IMR-90 (cell line): ENCODE measurements at regions not wholly inside any gene's neighbourhood (a gene's known extent, or its start where the extent isn't known, plus 50 kb on each side); places are given as distances from the start of the nearest gene placed in this dataset.

Experiments used
- ATAC-seq: fragments of 200-7000 bp; cut with Tn5 transposase; 2 replicates; pipeline ENCODE4 v1.9.1; 2020; ENCODE audit warnings: low read depth, mild to moderate bottlenecking, moderate library complexity
- BruUV-seq: library from RNA; stranded (reverse); fragments of 400-500 nt; replicated peaks from 2 replicates; lab custom pipeline; 2021; lab: Mats Ljungman, UMichigan
- CTCF ChIA-PET: fragments of 300-600 bp; formaldehyde crosslinking; extraction: SDS; loops from one replicate; lab custom pipeline; 2021; ENCODE audit warnings: antibody characterized with exemption; lab: Yijun Ruan, JAX
- POLR2A ChIA-PET: fragments of 300-600 bp; sonication (Branson Sonifier 250); formaldehyde crosslinking; loops from one replicate; lab custom pipeline; 2022; ENCODE audit warnings: antibody characterized with exemption; ENCODE audit not compliant: unreplicated experiment; lab: Charles Lee
- DNase-seq: peaks from one replicate; pipeline ENCODE4 v3.0.0; 2013
- H2AFZ ChIP-seq: replicated peaks from 2 replicates; pipeline ENCODE3; 2013; ENCODE audit warnings: low read length, mild to moderate bottlenecking; ENCODE audit not compliant: poor library complexity
- H2AK5ac ChIP-seq: 2 replicates; pipeline ENCODE4 v1.6.1; 2013; ENCODE audit warnings: low read depth, low read length, inconsistent platforms
- H2AK9ac ChIP-seq: replicated peaks from 2 replicates; pipeline ENCODE3; 2013; ENCODE audit warnings: mild to moderate bottlenecking, low read depth, low read length, moderate library complexity; ENCODE audit not compliant: poor library complexity
- H2BK120ac ChIP-seq: 2 replicates; pipeline ENCODE4 v1.6.1; 2013; ENCODE audit warnings: low read depth, low read length, inconsistent platforms
- H2BK15ac ChIP-seq: 3 replicates; pipeline ENCODE4 v1.6.1; 2013; ENCODE audit warnings: low read depth, low read length, inconsistent platforms
- H2BK20ac ChIP-seq: 2 replicates; pipeline ENCODE4 v1.6.1; 2013; ENCODE audit warnings: low read depth, mild to moderate bottlenecking, inconsistent platforms, low read length, moderate library complexity
- H2BK5ac ChIP-seq: 2 replicates; pipeline ENCODE4 v1.6.1; 2013; ENCODE audit warnings: mild to moderate bottlenecking, low read depth, low read length, inconsistent platforms; ENCODE audit not compliant: poor library complexity, severe bottlenecking
- H3K14ac ChIP-seq: replicated peaks from 2 replicates; pipeline ENCODE4 v1.6.1; 2013; ENCODE audit warnings: low read depth, low read length, inconsistent platforms
- H3K18ac ChIP-seq: 2 replicates; pipeline ENCODE4 v1.6.1; 2013; ENCODE audit warnings: low read depth, low read length, control low read depth
- H3K23ac ChIP-seq: 2 replicates; pipeline ENCODE4 v1.6.1; 2013; ENCODE audit warnings: low read depth, low read length, inconsistent platforms
- H3K27ac ChIP-seq: 2 replicates; pipeline ENCODE4 v1.5.1; 2013; ENCODE audit warnings: mild to moderate bottlenecking, control low read depth, low read length; ENCODE audit not compliant: insufficient read depth
- H3K27me3 ChIP-seq: 2 replicates; pipeline ENCODE4 v1.6.1; 2013; ENCODE audit warnings: low read length; ENCODE audit not compliant: control insufficient read depth, insufficient read depth
- H3K36me3 ChIP-seq: 2 replicates; pipeline ENCODE4 v1.6.1; 2013; ENCODE audit warnings: low read length, mixed read lengths; ENCODE audit not compliant: control insufficient read depth, insufficient read depth
- H3K4ac ChIP-seq: 2 replicates; pipeline ENCODE4 v1.6.1; 2013; ENCODE audit warnings: low read depth, low read length, inconsistent platforms
- H3K4me1 ChIP-seq: 2 replicates; pipeline ENCODE4 v1.6.1; 2013; ENCODE audit warnings: low read length, mixed read lengths; ENCODE audit not compliant: control insufficient read depth, insufficient read depth
- H3K4me2 ChIP-seq: 2 replicates; pipeline ENCODE4 v1.6.1; 2013; ENCODE audit warnings: low read depth, mild to moderate bottlenecking, control low read depth, low read length, moderate library complexity
- H3K4me3 ChIP-seq: 2 replicates; pipeline ENCODE4 v1.5.1; 2013; ENCODE audit warnings: low read depth, mild to moderate bottlenecking, control low read depth, low read length, moderate library complexity; ENCODE audit not compliant: insufficient read depth
- H3K56ac ChIP-seq: 2 replicates; pipeline ENCODE4 v1.6.1; 2013; ENCODE audit warnings: low read length, inconsistent platforms; ENCODE audit not compliant: insufficient read depth; ENCODE audit errors: extremely low read depth
- H3K79me1 ChIP-seq, 2 experiments: 2 replicates each; pipeline ENCODE4 v1.6.1; 2013; ENCODE audit warnings: low read length in 2 of 2, inconsistent platforms in 1 of 2, low read depth in 1 of 2
- H3K9ac ChIP-seq: 2 replicates; pipeline ENCODE4 v1.6.1; 2013; ENCODE audit warnings: low read depth, low read length, control low read depth
- H3K9me1 ChIP-seq: 2 replicates; pipeline ENCODE4 v1.6.1; 2013; ENCODE audit warnings: low read length, inconsistent platforms; ENCODE audit not compliant: insufficient read depth
- H3K9me3 ChIP-seq: 2 replicates; pipeline ENCODE4 v1.6.1; 2013; ENCODE audit warnings: low read length; ENCODE audit not compliant: control insufficient read depth, insufficient read depth
- H4K20me1 ChIP-seq: 2 replicates; pipeline ENCODE4 v1.6.1; 2013; ENCODE audit warnings: low read length, inconsistent platforms; ENCODE audit not compliant: insufficient read depth
- H4K5ac ChIP-seq: 2 replicates; pipeline ENCODE4 v1.6.1; 2013; ENCODE audit warnings: mild to moderate bottlenecking, low read depth, low read length, control low read depth
- H4K8ac ChIP-seq, 2 experiments: 2 replicates each; pipeline ENCODE4 v1.6.1; 2013; ENCODE audit warnings: low read depth in 2 of 2, low read length in 2 of 2, control low read depth in 1 of 2, inconsistent platforms in 1 of 2
- H4K91ac ChIP-seq: 2 replicates; pipeline ENCODE4 v1.6.1; 2013; ENCODE audit warnings: low read depth, low read length, inconsistent platforms; ENCODE audit not compliant: insufficient read depth
- BHLHE40 ChIP-seq: fragments of 150-350 bp; IDR thresholded peaks from 2 replicates; pipeline ENCODE4 v1.6.1; 2016; ENCODE audit warnings: mild to moderate bottlenecking, low read depth, low read length
- CEBPB ChIP-seq: IDR thresholded peaks from 2 replicates; pipeline ENCODE4 v1.6.1; 2012; ENCODE audit warnings: low read depth, low read length, improper control_type of control experiment
- CHD1 ChIP-seq: IDR thresholded peaks from 2 replicates; pipeline ENCODE4 v1.6.1; 2012; ENCODE audit warnings: low read depth, low read length, improper control_type of control experiment
- FOS ChIP-seq: fragments of 150-350 bp; IDR thresholded peaks from 2 replicates; pipeline ENCODE4 v1.6.1; 2016; ENCODE audit warnings: low read depth, low read length
- MAFK ChIP-seq: IDR thresholded peaks from 2 replicates; pipeline ENCODE4 v1.6.1; 2012; ENCODE audit warnings: low read depth, low read length, improper control_type of control experiment
- MAZ ChIP-seq: IDR thresholded peaks from 2 replicates; pipeline ENCODE4 v1.6.1; 2012; ENCODE audit warnings: low read depth, mild to moderate bottlenecking, low read length, improper control_type of control experiment, moderate library complexity, borderline replicate concordance
- MXI1 ChIP-seq: IDR thresholded peaks from 2 replicates; pipeline ENCODE4 v1.6.1; 2012; ENCODE audit warnings: low read depth, mild to moderate bottlenecking, low read length, moderate library complexity, borderline replicate concordance
- NFE2L2 ChIP-seq: fragments of 150-350 bp; IDR thresholded peaks from 2 replicates; pipeline ENCODE4 v1.6.1; 2016; ENCODE audit warnings: low read depth, mild to moderate bottlenecking, low read length
- POLR2A ChIP-seq: IDR thresholded peaks from 2 replicates; pipeline ENCODE4 v1.6.1; 2012; ENCODE audit warnings: mild to moderate bottlenecking, low read depth, low read length
- RAD21 ChIP-seq: IDR thresholded peaks from 2 replicates; pipeline ENCODE4 v1.6.1; 2012; ENCODE audit warnings: low read length, improper control_type of control experiment
- RCOR1 ChIP-seq: IDR thresholded peaks from 2 replicates; pipeline ENCODE4 v1.6.1; 2012; ENCODE audit warnings: mild to moderate bottlenecking, low read length, improper control_type of control experiment; ENCODE audit not compliant: insufficient replicate concordance
- RFX5 ChIP-seq: IDR thresholded peaks from 2 replicates; pipeline ENCODE4 v1.8.0; 2012; ENCODE audit warnings: low read depth, mild to moderate bottlenecking, low read length, moderate library complexity
- SMC3 ChIP-seq: fragments of 150-350 bp; IDR thresholded peaks from 2 replicates; pipeline ENCODE4 v1.6.1; 2016; ENCODE audit warnings: low read depth, mild to moderate bottlenecking, antibody characterized with exemption, low read length, moderate library complexity
- WGBS, 2 experiments: methylation state at CpG; one replicate each; pipeline versions ENCODE4 v1.1.5 to v1.1.7; 2013; ENCODE audit warnings: missing lambda C conversion rate in 2 of 2; ENCODE audit not compliant: insufficient read length in 1 of 2; ENCODE audit errors: extremely low coverage in 2 of 2; 5-methylcytosine and 5-hydroxymethylcytosine counted together
- dilution Hi-C: fragments of 300-500 bp; cut with HindIII; formaldehyde crosslinking; loops from one replicate; pipeline ENCODE4 v1.14.3; 2018; ENCODE audit warnings: low sequenced_read_pairs; ENCODE audit not compliant: unreplicated experiment
- in situ Hi-C: fragments of 300-500 bp; cut with MboI; formaldehyde crosslinking; loops from 3 replicates; pipeline ENCODE4 v1.14.3; 2019; ENCODE audit warnings: low sequenced_read_pairs, inconsistent platforms, mixed read lengths
- intact Hi-C: fragments of 100-400 bp; cut with micrococcal nuclease; formaldehyde crosslinking; loops from 2 replicates; pipeline ENCODE4 v1.10.0; 2022
- TF ChIP-seq, protein P1 (sequence below): fragments of 150-350 bp; IDR thresholded peaks from 2 replicates; pipeline ENCODE4 v1.6.1; 2016; ENCODE audit warnings: low read depth, mild to moderate bottlenecking, low read length, moderate library complexity, borderline replicate concordance
- TF ChIP-seq, protein P2 (sequence below): fragments of 150-350 bp; IDR thresholded peaks from 2 replicates; pipeline ENCODE4 v1.6.1; 2017; ENCODE audit warnings: mild to moderate bottlenecking, antibody characterized with exemption, low read length, low read depth
- TF ChIP-seq, protein P3 (sequence below): conservative IDR thresholded peaks from 2 replicates; pipeline ENCODE4 v1.5.1; 2012; ENCODE audit warnings: mild to moderate bottlenecking, low read depth, low read length, improper control_type of control experiment

DNA sequence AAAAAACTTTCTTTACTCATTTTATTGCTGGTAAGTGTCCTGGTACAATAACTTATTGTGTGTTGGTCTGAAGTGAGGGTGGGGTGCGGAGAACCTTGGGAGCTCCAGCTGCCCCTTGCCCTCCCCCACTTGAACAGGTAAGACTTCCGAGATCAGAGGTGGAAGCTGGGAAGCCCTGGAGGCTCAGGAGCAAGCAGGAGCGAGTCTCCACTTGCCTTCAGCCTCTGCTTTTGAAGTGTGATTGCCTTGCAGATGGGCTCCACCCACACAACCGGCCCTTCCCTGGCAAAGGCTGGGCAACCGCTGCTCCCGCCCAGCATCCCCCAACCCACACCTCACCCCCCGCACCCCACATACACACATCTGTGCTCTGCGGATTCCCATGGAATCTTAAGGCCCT, 179.6 kb downstream of the TFAP2C start:
- H3K4me2 ChIP-seq = no peak overlapping the region
- H4K8ac ChIP-seq = no peak overlapping the region
- no peak for ATAC-seq
- no peak overlapping the region for H3K27ac ChIP-seq
- no peak overlapping the region for H2AK5ac ChIP-seq
- no peak overlapping the region for H3K4me3 ChIP-seq
- no peaks in the 10 kb centered on the region for H3K36me3 ChIP-seq
- POLR2A ChIA-PET = no interaction called here
- TF ChIP-seq POLR2A (no peak), RFX5 (no peak), CEBPB (no peak), CHD1 (no peak), MXI1 (no peak), BHLHE40 (no peak), SMC3 (no peak), RAD21 (no peak), NFE2L2 (no peak), MAZ (no peak), RCOR1 (no peak), MAFK (no peak), FOS (no peak)
- TF ChIP-seq, protein P1, sequence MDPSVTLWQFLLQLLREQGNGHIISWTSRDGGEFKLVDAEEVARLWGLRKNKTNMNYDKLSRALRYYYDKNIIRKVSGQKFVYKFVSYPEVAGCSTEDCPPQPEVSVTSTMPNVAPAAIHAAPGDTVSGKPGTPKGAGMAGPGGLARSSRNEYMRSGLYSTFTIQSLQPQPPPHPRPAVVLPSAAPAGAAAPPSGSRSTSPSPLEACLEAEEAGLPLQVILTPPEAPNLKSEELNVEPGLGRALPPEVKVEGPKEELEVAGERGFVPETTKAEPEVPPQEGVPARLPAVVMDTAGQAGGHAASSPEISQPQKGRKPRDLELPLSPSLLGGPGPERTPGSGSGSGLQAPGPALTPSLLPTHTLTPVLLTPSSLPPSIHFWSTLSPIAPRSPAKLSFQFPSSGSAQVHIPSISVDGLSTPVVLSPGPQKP = no peak
- TF ChIP-seq, protein P2, sequence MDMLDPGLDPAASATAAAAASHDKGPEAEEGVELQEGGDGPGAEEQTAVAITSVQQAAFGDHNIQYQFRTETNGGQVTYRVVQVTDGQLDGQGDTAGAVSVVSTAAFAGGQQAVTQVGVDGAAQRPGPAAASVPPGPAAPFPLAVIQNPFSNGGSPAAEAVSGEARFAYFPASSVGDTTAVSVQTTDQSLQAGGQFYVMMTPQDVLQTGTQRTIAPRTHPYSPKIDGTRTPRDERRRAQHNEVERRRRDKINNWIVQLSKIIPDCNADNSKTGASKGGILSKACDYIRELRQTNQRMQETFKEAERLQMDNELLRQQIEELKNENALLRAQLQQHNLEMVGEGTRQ = no peak
- TF ChIP-seq, protein P3, sequence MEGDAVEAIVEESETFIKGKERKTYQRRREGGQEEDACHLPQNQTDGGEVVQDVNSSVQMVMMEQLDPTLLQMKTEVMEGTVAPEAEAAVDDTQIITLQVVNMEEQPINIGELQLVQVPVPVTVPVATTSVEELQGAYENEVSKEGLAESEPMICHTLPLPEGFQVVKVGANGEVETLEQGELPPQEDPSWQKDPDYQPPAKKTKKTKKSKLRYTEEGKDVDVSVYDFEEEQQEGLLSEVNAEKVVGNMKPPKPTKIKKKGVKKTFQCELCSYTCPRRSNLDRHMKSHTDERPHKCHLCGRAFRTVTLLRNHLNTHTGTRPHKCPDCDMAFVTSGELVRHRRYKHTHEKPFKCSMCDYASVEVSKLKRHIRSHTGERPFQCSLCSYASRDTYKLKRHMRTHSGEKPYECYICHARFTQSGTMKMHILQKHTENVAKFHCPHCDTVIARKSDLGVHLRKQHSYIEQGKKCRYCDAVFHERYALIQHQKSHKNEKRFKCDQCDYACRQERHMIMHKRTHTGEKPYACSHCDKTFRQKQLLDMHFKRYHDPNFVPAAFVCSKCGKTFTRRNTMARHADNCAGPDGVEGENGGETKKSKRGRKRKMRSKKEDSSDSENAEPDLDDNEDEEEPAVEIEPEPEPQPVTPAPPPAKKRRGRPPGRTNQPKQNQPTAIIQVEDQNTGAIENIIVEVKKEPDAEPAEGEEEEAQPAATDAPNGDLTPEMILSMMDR = no peak
- H3K27me3 ChIP-seq = peaks cover 33% of the 10 kb centered on the region
- H3K9ac ChIP-seq = no peak overlapping the region
- no peak overlapping the region for H3K4ac ChIP-seq
- H4K91ac ChIP-seq = no peak overlapping the region
- H3K79me1 ChIP-seq = no peaks in the 10 kb centered on the region
- in situ Hi-C loops (no loop called here), dilution Hi-C loops (no loop called here), intact Hi-C loops (no loop called here)
- no peak overlapping the region for H2BK120ac ChIP-seq
- no peak overlapping the region for H3K56ac ChIP-seq
- DNase-seq = no peak
- no peak overlapping the region for H4K5ac ChIP-seq
- 0 out of 2 replicates have a peak, but pooled peaks cover 4% of the 10 kb centered on the region for H3K9me3 ChIP-seq
- 40% methylated on average over 1 of the region's 8 CpGs; no CpG with 5 or more reads in 1 of the 2 experiments for WGBS, 2 experiments
- H3K9me1 ChIP-seq = no peaks in the 10 kb centered on the region
- no peaks in the 10 kb centered on the region for H4K20me1 ChIP-seq
- no peak overlapping the region for H2BK15ac ChIP-seq
- no peak overlapping the region for H3K23ac ChIP-seq
- no peak overlapping the region for H2AK9ac ChIP-seq
- no peaks in the 10 kb centered on the region for H3K4me1 ChIP-seq
- H2BK5ac ChIP-seq = no peak overlapping the region
- H2AFZ ChIP-seq = no peak overlapping the region
- no peak overlapping the region for H3K18ac ChIP-seq
- no peak overlapping the region for H3K14ac ChIP-seq
- CTCF ChIA-PET = no interaction called here
- no peak overlapping the region for H2BK20ac ChIP-seq
- BruUV-seq = no TSS peak
